ENCODE measurements at regions not wholly inside any gene's neighbourhood (a gene's known extent, or its start where the extent isn't known, plus 50 kb on each side); places are given as distances from the start of the nearest gene placed in this dataset.

DNA sequence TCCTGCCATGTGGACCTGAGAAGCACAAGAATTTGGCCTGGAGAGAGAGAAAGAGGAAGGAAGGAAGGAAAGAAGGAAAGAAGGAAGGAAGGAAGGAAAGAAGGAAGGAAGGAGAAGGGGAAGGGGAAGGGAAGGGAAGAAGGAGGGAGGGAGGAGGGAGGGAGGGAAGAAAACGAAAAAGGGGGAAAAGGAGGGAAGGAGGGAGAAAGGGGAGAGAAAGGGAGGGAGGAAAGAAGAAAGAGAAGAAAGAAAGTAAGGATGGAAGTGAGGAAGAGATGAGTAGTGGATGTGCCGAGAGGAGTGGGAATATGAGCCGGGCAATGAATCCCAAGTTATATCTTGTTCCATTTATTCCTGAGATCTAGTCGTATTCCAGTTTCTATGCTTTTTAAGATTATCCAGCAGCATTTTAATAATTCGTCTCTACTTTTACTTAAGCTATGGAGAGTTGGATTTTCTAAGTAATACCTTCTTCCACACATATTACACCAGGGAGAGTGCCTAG, 247.8 kb downstream of the TDRD15 start:
- TF ChIP-seq POLR2AphosphoS5 (IDR thresholded peaks at IDR 0.05; ENCODE audit: low read depth, low read length), result no peak
- TF ChIP-seq, protein P1, sequence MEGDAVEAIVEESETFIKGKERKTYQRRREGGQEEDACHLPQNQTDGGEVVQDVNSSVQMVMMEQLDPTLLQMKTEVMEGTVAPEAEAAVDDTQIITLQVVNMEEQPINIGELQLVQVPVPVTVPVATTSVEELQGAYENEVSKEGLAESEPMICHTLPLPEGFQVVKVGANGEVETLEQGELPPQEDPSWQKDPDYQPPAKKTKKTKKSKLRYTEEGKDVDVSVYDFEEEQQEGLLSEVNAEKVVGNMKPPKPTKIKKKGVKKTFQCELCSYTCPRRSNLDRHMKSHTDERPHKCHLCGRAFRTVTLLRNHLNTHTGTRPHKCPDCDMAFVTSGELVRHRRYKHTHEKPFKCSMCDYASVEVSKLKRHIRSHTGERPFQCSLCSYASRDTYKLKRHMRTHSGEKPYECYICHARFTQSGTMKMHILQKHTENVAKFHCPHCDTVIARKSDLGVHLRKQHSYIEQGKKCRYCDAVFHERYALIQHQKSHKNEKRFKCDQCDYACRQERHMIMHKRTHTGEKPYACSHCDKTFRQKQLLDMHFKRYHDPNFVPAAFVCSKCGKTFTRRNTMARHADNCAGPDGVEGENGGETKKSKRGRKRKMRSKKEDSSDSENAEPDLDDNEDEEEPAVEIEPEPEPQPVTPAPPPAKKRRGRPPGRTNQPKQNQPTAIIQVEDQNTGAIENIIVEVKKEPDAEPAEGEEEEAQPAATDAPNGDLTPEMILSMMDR (IDR thresholded peaks at IDR 0.05), result no peak
- TF ChIP-seq, protein P2, sequence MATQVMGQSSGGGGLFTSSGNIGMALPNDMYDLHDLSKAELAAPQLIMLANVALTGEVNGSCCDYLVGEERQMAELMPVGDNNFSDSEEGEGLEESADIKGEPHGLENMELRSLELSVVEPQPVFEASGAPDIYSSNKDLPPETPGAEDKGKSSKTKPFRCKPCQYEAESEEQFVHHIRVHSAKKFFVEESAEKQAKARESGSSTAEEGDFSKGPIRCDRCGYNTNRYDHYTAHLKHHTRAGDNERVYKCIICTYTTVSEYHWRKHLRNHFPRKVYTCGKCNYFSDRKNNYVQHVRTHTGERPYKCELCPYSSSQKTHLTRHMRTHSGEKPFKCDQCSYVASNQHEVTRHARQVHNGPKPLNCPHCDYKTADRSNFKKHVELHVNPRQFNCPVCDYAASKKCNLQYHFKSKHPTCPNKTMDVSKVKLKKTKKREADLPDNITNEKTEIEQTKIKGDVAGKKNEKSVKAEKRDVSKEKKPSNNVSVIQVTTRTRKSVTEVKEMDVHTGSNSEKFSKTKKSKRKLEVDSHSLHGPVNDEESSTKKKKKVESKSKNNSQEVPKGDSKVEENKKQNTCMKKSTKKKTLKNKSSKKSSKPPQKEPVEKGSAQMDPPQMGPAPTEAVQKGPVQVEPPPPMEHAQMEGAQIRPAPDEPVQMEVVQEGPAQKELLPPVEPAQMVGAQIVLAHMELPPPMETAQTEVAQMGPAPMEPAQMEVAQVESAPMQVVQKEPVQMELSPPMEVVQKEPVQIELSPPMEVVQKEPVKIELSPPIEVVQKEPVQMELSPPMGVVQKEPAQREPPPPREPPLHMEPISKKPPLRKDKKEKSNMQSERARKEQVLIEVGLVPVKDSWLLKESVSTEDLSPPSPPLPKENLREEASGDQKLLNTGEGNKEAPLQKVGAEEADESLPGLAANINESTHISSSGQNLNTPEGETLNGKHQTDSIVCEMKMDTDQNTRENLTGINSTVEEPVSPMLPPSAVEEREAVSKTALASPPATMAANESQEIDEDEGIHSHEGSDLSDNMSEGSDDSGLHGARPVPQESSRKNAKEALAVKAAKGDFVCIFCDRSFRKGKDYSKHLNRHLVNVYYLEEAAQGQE (IDR thresholded peaks at IDR 0.05; ENCODE audit: insufficient read depth in 1 of 2, low read depth in 2 of 2, low read length in 1 of 2), result no peak

All from Panc1 (cell line).